ENCODE measurements at regions not wholly inside any gene's neighbourhood (a gene's known extent, or its start where the extent isn't known, plus 50 kb on each side); places are given as distances from the start of the nearest gene placed in this dataset.

- TF ChIP-seq TAF1 (conservative IDR thresholded peaks at IDR 0.05): no peak
- TF ChIP-seq, protein P1, sequence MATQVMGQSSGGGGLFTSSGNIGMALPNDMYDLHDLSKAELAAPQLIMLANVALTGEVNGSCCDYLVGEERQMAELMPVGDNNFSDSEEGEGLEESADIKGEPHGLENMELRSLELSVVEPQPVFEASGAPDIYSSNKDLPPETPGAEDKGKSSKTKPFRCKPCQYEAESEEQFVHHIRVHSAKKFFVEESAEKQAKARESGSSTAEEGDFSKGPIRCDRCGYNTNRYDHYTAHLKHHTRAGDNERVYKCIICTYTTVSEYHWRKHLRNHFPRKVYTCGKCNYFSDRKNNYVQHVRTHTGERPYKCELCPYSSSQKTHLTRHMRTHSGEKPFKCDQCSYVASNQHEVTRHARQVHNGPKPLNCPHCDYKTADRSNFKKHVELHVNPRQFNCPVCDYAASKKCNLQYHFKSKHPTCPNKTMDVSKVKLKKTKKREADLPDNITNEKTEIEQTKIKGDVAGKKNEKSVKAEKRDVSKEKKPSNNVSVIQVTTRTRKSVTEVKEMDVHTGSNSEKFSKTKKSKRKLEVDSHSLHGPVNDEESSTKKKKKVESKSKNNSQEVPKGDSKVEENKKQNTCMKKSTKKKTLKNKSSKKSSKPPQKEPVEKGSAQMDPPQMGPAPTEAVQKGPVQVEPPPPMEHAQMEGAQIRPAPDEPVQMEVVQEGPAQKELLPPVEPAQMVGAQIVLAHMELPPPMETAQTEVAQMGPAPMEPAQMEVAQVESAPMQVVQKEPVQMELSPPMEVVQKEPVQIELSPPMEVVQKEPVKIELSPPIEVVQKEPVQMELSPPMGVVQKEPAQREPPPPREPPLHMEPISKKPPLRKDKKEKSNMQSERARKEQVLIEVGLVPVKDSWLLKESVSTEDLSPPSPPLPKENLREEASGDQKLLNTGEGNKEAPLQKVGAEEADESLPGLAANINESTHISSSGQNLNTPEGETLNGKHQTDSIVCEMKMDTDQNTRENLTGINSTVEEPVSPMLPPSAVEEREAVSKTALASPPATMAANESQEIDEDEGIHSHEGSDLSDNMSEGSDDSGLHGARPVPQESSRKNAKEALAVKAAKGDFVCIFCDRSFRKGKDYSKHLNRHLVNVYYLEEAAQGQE (IDR thresholded peaks at IDR 0.05): no peak
- TF ChIP-seq CTCF (IDR thresholded peaks at IDR 0.05; ENCODE audit: low read depth, low read length, missing input control): no peak
- TF ChIP-seq MAX (IDR thresholded peaks at IDR 0.05): no peak
- no peak for TF ChIP-seq YY1 (IDR thresholded peaks at IDR 0.05)
- no peak for TF ChIP-seq JUND (IDR thresholded peaks at IDR 0.05)
- no peak for TF ChIP-seq SP1 (IDR thresholded peaks at IDR 0.05)
- no peak for TF ChIP-seq HNF4A (conservative IDR thresholded peaks at IDR 0.05)
Measured at GRCh38 chr7:32658034-32658433, 162.7 kb downstream of the AVL9 start.
